H1 (cell line): ENCODE measurements at regions not wholly inside any gene's neighbourhood (a gene's known extent, or its start where the extent isn't known, plus 50 kb on each side); places are given as distances from the start of the nearest gene placed in this dataset.

Experiments
- CEBPB ChIP-seq: IDR thresholded peaks from 2 replicates; pipeline ENCODE4 v1.6.1; 2012; ENCODE audit warnings: low read depth, low read length
- EGR1 ChIP-seq: IDR thresholded peaks from 2 replicates; pipeline ENCODE4 v1.6.1; 2011; ENCODE audit warnings: low read depth, low read length, borderline replicate concordance
- GABPA ChIP-seq: IDR thresholded peaks from 2 replicates; pipeline ENCODE4 v1.6.1; 2011; ENCODE audit warnings: mild to moderate bottlenecking, low read length, moderate library complexity, borderline replicate concordance; ENCODE audit not compliant: insufficient read depth
- KDM1A ChIP-seq: fragments of 200-600, 300-600 bp; sonication (generic); IDR thresholded peaks from 2 replicates; pipeline ENCODE4 v1.7.1; 2016; ENCODE audit warnings: mild to moderate bottlenecking, low read length, borderline replicate concordance
- KDM5A ChIP-seq: fragments of 200-600 bp; IDR thresholded peaks from 2 replicates; pipeline ENCODE4 v1.7.1; 2012; ENCODE audit warnings: mild to moderate bottlenecking, low read length, inconsistent platforms, mixed read lengths
- POLR2A ChIP-seq, 2 experiments: IDR thresholded peaks; 1 replicate in 1 of 2; 2 replicates in 1 of 2; pipeline ENCODE4 v1.6.1; 2011; ENCODE audit warnings: low read depth in 2 of 2, low read length in 2 of 2, mild to moderate bottlenecking in 2 of 2; ENCODE audit errors: control extremely low read depth in 1 of 2
- SP4 ChIP-seq: IDR thresholded peaks from 2 replicates; pipeline ENCODE4 v1.6.1; 2012; ENCODE audit warnings: low read length, inconsistent platforms

GRCh38 chr6:14228571-14228970 is 111.0 kb downstream of the CD83 start (continued):
- no peak for TF ChIP-seq GABPA
- TF ChIP-seq CEBPB, result no peak
- TF ChIP-seq EGR1, result no peak
- TF ChIP-seq KDM5A, result no peak
- TF ChIP-seq POLR2A (IDR thresholded peaks at IDR 0.05; ENCODE audit: control extremely low read depth in 1 of 2, low read depth in 2 of 2, low read length in 2 of 2), result no peak
- TF ChIP-seq KDM1A, result no peak
- TF ChIP-seq SP4, result no peak
